A673 (cell line): ENCODE measurements at regions not wholly inside any gene's neighbourhood (a gene's known extent, or its start where the extent isn't known, plus 50 kb on each side); places are given as distances from the start of the nearest gene placed in this dataset.

ENCODE experiments used
- EZH2 ChIP-seq: fragments of 200-600 bp; sonication (generic); IDR thresholded peaks from 2 replicates; pipeline ENCODE4 v1.6.1; 2017; ENCODE audit warnings: borderline replicate concordance, low read depth, mild to moderate bottlenecking, mixed read lengths, antibody characterized with exemption, low read length; ENCODE audit not compliant: poor library complexity, severe bottlenecking
- TF ChIP-seq, protein P1 (sequence below): fragments of 300-800, 200-600 bp; sonication (generic); conservative IDR thresholded peaks from 2 replicates; pipeline ENCODE4 v1.5.1; 2017; ENCODE audit warnings: low read depth, mild to moderate bottlenecking, antibody characterized with exemption, low read length, moderate library complexity, mixed read lengths

DNA sequence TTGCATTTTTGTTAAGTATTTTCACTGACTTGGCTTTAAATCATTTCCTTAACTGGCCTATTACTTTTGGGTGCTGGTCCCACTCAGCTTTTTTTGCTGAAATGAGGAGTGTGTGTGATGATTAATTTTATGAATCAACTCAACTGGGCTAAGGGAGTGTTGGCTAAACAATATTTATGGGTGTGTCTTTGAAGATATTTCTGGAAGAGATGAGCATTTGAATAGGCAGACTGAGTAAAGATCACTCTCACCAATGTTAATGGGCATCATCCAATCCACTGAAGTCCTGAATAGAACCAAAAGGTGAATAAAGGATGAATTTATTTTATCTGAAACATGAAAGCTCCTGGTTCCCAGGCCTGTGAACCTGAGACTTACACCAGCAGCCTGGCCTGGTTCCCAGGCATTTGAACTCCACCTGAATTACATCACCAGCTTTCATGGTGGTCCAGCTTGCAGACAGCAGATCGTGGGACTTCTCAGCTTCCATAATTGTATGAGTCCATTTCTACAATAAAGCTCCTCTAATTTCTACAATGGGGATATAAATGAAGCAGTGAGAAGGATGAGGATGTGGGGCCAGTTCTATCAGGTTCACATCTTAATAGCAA lies 241.3 kb upstream of the ZC3H12C start:
- TF ChIP-seq, protein P1, sequence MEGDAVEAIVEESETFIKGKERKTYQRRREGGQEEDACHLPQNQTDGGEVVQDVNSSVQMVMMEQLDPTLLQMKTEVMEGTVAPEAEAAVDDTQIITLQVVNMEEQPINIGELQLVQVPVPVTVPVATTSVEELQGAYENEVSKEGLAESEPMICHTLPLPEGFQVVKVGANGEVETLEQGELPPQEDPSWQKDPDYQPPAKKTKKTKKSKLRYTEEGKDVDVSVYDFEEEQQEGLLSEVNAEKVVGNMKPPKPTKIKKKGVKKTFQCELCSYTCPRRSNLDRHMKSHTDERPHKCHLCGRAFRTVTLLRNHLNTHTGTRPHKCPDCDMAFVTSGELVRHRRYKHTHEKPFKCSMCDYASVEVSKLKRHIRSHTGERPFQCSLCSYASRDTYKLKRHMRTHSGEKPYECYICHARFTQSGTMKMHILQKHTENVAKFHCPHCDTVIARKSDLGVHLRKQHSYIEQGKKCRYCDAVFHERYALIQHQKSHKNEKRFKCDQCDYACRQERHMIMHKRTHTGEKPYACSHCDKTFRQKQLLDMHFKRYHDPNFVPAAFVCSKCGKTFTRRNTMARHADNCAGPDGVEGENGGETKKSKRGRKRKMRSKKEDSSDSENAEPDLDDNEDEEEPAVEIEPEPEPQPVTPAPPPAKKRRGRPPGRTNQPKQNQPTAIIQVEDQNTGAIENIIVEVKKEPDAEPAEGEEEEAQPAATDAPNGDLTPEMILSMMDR: no peak
- TF ChIP-seq EZH2: no peak
